ENCODE measurements at regions not wholly inside any gene's neighbourhood (a gene's known extent, or its start where the extent isn't known, plus 50 kb on each side); places are given as distances from the start of the nearest gene placed in this dataset.

GRCh38 chr5:9720361-9720760, 90.2 kb upstream of the TAS2R1 start:
- TF ChIP-seq EGR1 (IDR thresholded peaks at IDR 0.05; ENCODE audit: low read depth in 2 of 2) (no peak), CTCF (IDR thresholded peaks at IDR 0.05; ENCODE audit: low read depth, low read length, missing input control) (no peak), MAX (IDR thresholded peaks at IDR 0.05) (no peak), ZBTB33 (IDR thresholded peaks at IDR 0.05) (no peak), SP1 (IDR thresholded peaks at IDR 0.05) (no peak), GABPA (IDR thresholded peaks at IDR 0.05 in 1 of 2, conservative IDR thresholded peaks at IDR 0.05 in 1 of 2) (no peak), REST (IDR thresholded peaks at IDR 0.05) (no peak), HNF4G (IDR thresholded peaks at IDR 0.05) (no peak), HNF4A (conservative IDR thresholded peaks at IDR 0.05) (no peak), TAF1 (conservative IDR thresholded peaks at IDR 0.05) (no peak), RXRA (IDR thresholded peaks at IDR 0.05) (no peak), RAD21 (IDR thresholded peaks at IDR 0.05) (no peak)
